ENCODE measurements at regions not wholly inside any gene's neighbourhood (a gene's known extent, or its start where the extent isn't known, plus 50 kb on each side); places are given as distances from the start of the nearest gene placed in this dataset.

DNA sequence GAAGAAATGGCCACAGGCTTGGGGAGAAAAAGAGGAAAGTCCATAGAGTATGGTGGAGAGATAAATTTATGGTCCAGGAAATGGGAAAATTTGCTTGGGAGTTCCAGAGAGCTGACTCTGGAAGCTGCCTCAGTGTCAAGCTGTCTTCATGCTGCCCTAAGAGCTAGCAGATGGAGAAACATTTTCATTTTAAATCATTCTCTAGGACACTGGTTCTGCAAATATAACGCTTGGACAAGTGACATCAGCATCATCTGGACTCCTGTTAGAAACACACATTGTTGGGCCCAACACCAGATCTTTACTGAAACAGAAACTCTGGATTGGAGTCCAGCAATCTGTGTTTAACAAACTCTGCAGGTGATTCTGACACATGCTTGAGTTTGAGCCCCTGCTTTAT is 592.0 kb upstream of the KLF12 start:
- TF ChIP-seq, protein P1, sequence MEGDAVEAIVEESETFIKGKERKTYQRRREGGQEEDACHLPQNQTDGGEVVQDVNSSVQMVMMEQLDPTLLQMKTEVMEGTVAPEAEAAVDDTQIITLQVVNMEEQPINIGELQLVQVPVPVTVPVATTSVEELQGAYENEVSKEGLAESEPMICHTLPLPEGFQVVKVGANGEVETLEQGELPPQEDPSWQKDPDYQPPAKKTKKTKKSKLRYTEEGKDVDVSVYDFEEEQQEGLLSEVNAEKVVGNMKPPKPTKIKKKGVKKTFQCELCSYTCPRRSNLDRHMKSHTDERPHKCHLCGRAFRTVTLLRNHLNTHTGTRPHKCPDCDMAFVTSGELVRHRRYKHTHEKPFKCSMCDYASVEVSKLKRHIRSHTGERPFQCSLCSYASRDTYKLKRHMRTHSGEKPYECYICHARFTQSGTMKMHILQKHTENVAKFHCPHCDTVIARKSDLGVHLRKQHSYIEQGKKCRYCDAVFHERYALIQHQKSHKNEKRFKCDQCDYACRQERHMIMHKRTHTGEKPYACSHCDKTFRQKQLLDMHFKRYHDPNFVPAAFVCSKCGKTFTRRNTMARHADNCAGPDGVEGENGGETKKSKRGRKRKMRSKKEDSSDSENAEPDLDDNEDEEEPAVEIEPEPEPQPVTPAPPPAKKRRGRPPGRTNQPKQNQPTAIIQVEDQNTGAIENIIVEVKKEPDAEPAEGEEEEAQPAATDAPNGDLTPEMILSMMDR (IDR thresholded peaks at IDR 0.05), result no peak
- TF ChIP-seq POLR2A (IDR thresholded peaks at IDR 0.05), result no peak

All from gastroesophageal sphincter (tissue), 3 donors.